Astrocyte (in vitro differentiated cells and primary cell): ENCODE measurements at regions not wholly inside any gene's neighbourhood (a gene's known extent, or its start where the extent isn't known, plus 50 kb on each side); places are given as distances from the start of the nearest gene placed in this dataset.

Experiments
- EZH2 ChIP-seq: IDR thresholded peaks from 2 replicates; pipeline ENCODE4 v1.6.1; 2012; ENCODE audit warnings: mild to moderate bottlenecking, low read length, inconsistent platforms; ENCODE audit not compliant: insufficient read depth
- TF ChIP-seq, protein P1 (sequence below): IDR thresholded peaks from 2 replicates; pipeline ENCODE4 v1.5.1; 2011; ENCODE audit warnings: low read depth, mild to moderate bottlenecking, inconsistent platforms, low read length, moderate library complexity; ENCODE audit not compliant: insufficient read depth

DNA sequence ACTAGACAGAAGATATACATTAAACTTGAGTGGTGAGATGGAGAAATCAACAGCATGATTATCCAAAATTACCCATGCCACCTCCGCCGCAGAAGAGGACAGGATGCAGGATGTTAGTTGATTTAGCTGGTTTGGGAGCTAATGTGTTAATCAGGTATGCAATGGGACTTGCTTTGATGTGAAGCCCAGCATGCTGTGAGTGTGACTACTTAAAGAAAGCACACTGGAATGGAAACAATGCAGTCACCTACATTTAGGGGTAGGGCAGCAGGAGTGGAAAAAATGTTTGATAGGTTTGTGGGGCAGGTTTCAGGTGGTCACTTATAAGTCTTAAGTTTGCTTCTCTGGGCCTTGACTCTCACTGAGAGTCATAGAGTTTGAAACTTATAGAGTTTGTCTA lies 170.0 kb upstream of the DAAM1 start:
- TF ChIP-seq, protein P1, sequence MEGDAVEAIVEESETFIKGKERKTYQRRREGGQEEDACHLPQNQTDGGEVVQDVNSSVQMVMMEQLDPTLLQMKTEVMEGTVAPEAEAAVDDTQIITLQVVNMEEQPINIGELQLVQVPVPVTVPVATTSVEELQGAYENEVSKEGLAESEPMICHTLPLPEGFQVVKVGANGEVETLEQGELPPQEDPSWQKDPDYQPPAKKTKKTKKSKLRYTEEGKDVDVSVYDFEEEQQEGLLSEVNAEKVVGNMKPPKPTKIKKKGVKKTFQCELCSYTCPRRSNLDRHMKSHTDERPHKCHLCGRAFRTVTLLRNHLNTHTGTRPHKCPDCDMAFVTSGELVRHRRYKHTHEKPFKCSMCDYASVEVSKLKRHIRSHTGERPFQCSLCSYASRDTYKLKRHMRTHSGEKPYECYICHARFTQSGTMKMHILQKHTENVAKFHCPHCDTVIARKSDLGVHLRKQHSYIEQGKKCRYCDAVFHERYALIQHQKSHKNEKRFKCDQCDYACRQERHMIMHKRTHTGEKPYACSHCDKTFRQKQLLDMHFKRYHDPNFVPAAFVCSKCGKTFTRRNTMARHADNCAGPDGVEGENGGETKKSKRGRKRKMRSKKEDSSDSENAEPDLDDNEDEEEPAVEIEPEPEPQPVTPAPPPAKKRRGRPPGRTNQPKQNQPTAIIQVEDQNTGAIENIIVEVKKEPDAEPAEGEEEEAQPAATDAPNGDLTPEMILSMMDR: no peak
- no peak for TF ChIP-seq EZH2
